H1 (cell line): ENCODE measurements at regions not wholly inside any gene's neighbourhood (a gene's known extent, or its start where the extent isn't known, plus 50 kb on each side); places are given as distances from the start of the nearest gene placed in this dataset.

Experiments
- CTCF ChIA-PET: fragments of 300-600 bp; sonication (Branson Sonifier 250); formaldehyde crosslinking; loops from one replicate; lab custom pipeline; 2021; ENCODE audit not compliant: partially characterized antibody; lab: Charles Lee
- POLR2A ChIA-PET: fragments of 300-600 bp; sonication (Branson Sonifier 250); formaldehyde crosslinking; loops from one replicate; lab custom pipeline; 2021; ENCODE audit warnings: inconsistent platforms; ENCODE audit not compliant: partially characterized antibody; lab: Charles Lee
- DNase-seq, 2 experiments: peaks; one replicate each; pipeline versions ENCODE4 v3.0.0 to v3.0.0-alpha.2; 2010 to 2022; ENCODE audit warnings: low spot score in 2 of 2, low read depth in 1 of 2, mixed read lengths in 1 of 2
- FAIRE-seq: peaks from 2 replicates; lab custom pipeline; 2011; peaks lifted over from hg19 to GRCh38; lab: Jason Lieb, UNC
- H2AFZ ChIP-seq: 2 replicates; pipeline ENCODE4 v1.8.1; 2012; ENCODE audit warnings: low read length, inconsistent platforms
- H2AK5ac ChIP-seq: 2 replicates; pipeline ENCODE4 v1.6.1; 2013; ENCODE audit warnings: low read depth, low read length
- H2BK120ac ChIP-seq: replicated peaks from 2 replicates; pipeline ENCODE3; 2013; ENCODE audit warnings: low read depth, low read length, inconsistent platforms
- H2BK12ac ChIP-seq: 2 replicates; pipeline ENCODE4 v1.6.1; 2013; ENCODE audit warnings: low read depth, low read length
- H2BK15ac ChIP-seq: 2 replicates; pipeline ENCODE4 v1.6.1; 2013; ENCODE audit warnings: low read length
- H2BK20ac ChIP-seq: 2 replicates; pipeline ENCODE4 v1.6.1; 2013; ENCODE audit warnings: low read length
- H2BK5ac ChIP-seq: 2 replicates; pipeline ENCODE4 v1.6.1; 2013; ENCODE audit warnings: low read depth, low read length
- H3K14ac ChIP-seq: 2 replicates; pipeline ENCODE4 v1.6.1; 2013; ENCODE audit warnings: inconsistent platforms; ENCODE audit not compliant: insufficient read length
- H3K18ac ChIP-seq: 2 replicates; pipeline ENCODE4 v1.6.1; 2013; ENCODE audit warnings: low read length; ENCODE audit errors: extremely low read depth
- H3K23ac ChIP-seq: 2 replicates; pipeline ENCODE4 v1.6.1; 2013; ENCODE audit warnings: inconsistent platforms; ENCODE audit not compliant: insufficient read length
- H3K23me2 ChIP-seq: 2 replicates; pipeline ENCODE4 v1.6.1; 2013; ENCODE audit warnings: low read depth, low read length
- H3K27ac ChIP-seq: 2 replicates; pipeline ENCODE4 v1.6.1; 2011; ENCODE audit warnings: low read depth, low read length, inconsistent platforms
- H3K27me3 ChIP-seq, 4 experiments: replicated peaks in 1 of 4; 1 replicate in 1 of 4; 2 replicates in 3 of 4; pipeline versions ENCODE4 v1.6.1 to v1.8.1; 2011 to 2013; ENCODE audit warnings: low read length in 3 of 4, mild to moderate bottlenecking in 3 of 4, inconsistent platforms in 2 of 4, mixed read lengths in 2 of 4, moderate library complexity in 1 of 4; ENCODE audit not compliant: control insufficient read depth in 3 of 4, insufficient read depth in 3 of 4; ENCODE audit errors: extremely low read depth in 1 of 4
- H3K36me3 ChIP-seq, 4 experiments: 2 replicates each; pipeline versions ENCODE4 v1.6.1 to v1.8.1; 2011 to 2013; ENCODE audit warnings: mild to moderate bottlenecking in 4 of 4, low read length in 3 of 4, moderate library complexity in 2 of 4, control low read depth in 1 of 4, inconsistent platforms in 1 of 4; ENCODE audit not compliant: insufficient read depth in 4 of 4, control insufficient read depth in 2 of 4
- H3K4ac ChIP-seq: replicated peaks from 2 replicates; pipeline ENCODE3; 2013; ENCODE audit warnings: low read length, low read depth, mixed read lengths, inconsistent platforms; ENCODE audit not compliant: insufficient read length
- H3K4me1 ChIP-seq, 4 experiments: replicated peaks in 1 of 4; 1 replicate in 1 of 4; 2 replicates in 3 of 4; pipeline versions ENCODE4 v1.6.1 to v1.8.1; 2011 to 2013; ENCODE audit warnings: low read length in 3 of 4, inconsistent platforms in 2 of 4, mixed read lengths in 1 of 4; ENCODE audit not compliant: insufficient read depth in 4 of 4, control insufficient read depth in 3 of 4
- H3K4me2 ChIP-seq, 2 experiments: 2 replicates each; pipeline versions ENCODE4 v1.6.1 to v1.8.1; 2011 to 2013; ENCODE audit warnings: low read depth in 2 of 2, low read length in 2 of 2, control low read depth in 1 of 2, inconsistent platforms in 1 of 2, mild to moderate bottlenecking in 1 of 2; ENCODE audit not compliant: insufficient read depth in 1 of 2
- H3K4me3 ChIP-seq, 4 experiments: fragments of 200-600, 300-600 bp in 1 of 4; sonication (generic), shearing (Covaris generic), sonication (Bioruptor Twin) in 1 of 4; 2 replicates each; pipeline versions ENCODE4 v1.5.1 to v1.8.1; 2011 to 2016; ENCODE audit warnings: low read length in 4 of 4, low read depth in 3 of 4, control low read depth in 2 of 4, inconsistent platforms in 2 of 4, mild to moderate bottlenecking in 2 of 4, mixed read lengths in 1 of 4, moderate library complexity in 1 of 4; ENCODE audit not compliant: insufficient read depth in 2 of 4; ENCODE audit errors: extremely low read depth in 1 of 4
- H3K56ac ChIP-seq: replicated peaks from 2 replicates; pipeline ENCODE3; 2013; ENCODE audit warnings: low read depth, mild to moderate bottlenecking, mixed read lengths, low read length, inconsistent platforms; ENCODE audit not compliant: insufficient read length
- H3K79me1 ChIP-seq: 2 replicates; pipeline ENCODE4 v1.6.1; 2013; ENCODE audit warnings: low read depth, low read length, control low read depth
- H3K79me2 ChIP-seq, 2 experiments: 2 replicates each; pipeline versions ENCODE4 v1.6.1 to v1.8.1; 2012 to 2013; ENCODE audit warnings: low read length in 2 of 2, mild to moderate bottlenecking in 2 of 2, inconsistent platforms in 1 of 2; ENCODE audit not compliant: insufficient read depth in 2 of 2, control insufficient read depth in 1 of 2
- H3K9ac ChIP-seq, 4 experiments: replicated peaks in 1 of 4; 1 replicate in 1 of 4; 2 replicates in 3 of 4; pipeline versions ENCODE4 v1.6.1 to v1.8.1; 2011 to 2013; ENCODE audit warnings: low read depth in 3 of 4, low read length in 3 of 4, control low read depth in 2 of 4, mild to moderate bottlenecking in 2 of 4, moderate library complexity in 2 of 4, inconsistent platforms in 1 of 4; ENCODE audit errors: extremely low read depth in 1 of 4
- H3K9me3 ChIP-seq, 2 experiments: 2 replicates each; pipeline versions ENCODE4 v1.6.1 to v1.8.1; 2012 to 2013; ENCODE audit warnings: mild to moderate bottlenecking in 2 of 2, moderate library complexity in 2 of 2, control low read depth in 1 of 2, inconsistent platforms in 1 of 2, low read depth in 1 of 2, low read length in 1 of 2, mixed read lengths in 1 of 2; ENCODE audit not compliant: insufficient read depth in 2 of 2
- H4K20me1 ChIP-seq, 2 experiments: replicated peaks in 1 of 2; 2 replicates each; pipeline versions ENCODE3 to v1.8.1; 2011 to 2013; ENCODE audit warnings: inconsistent platforms in 2 of 2, low read length in 2 of 2, mild to moderate bottlenecking in 1 of 2; ENCODE audit not compliant: insufficient read depth in 2 of 2, control insufficient read depth in 1 of 2
- H4K5ac ChIP-seq: 2 replicates; pipeline ENCODE4 v1.6.1; 2013; ENCODE audit warnings: low read length, low read depth, mixed read lengths, inconsistent platforms; ENCODE audit not compliant: insufficient read length
- H4K8ac ChIP-seq: 2 replicates; pipeline ENCODE4 v1.8.0; 2013; ENCODE audit warnings: mild to moderate bottlenecking, moderate library complexity, low read length, inconsistent platforms; ENCODE audit not compliant: insufficient read depth; ENCODE audit errors: extremely low read depth
- H4K91ac ChIP-seq: replicated peaks from 2 replicates; pipeline ENCODE3; 2013; ENCODE audit warnings: low read length, mixed read lengths, inconsistent platforms; ENCODE audit not compliant: insufficient read length
- CEBPB ChIP-seq: IDR thresholded peaks from 2 replicates; pipeline ENCODE4 v1.6.1; 2012; ENCODE audit warnings: low read depth, low read length
- EZH2 ChIP-seq: fragments of 200-600 bp; sonication (generic); IDR thresholded peaks from 2 replicates; pipeline ENCODE4 v1.7.1; 2012; ENCODE audit warnings: low read depth, mild to moderate bottlenecking, moderate library complexity, low read length, inconsistent platforms; ENCODE audit not compliant: severe bottlenecking
- HDAC6 ChIP-seq: IDR thresholded peaks from one replicate; pipeline ENCODE4 v1.7.1; 2012; ENCODE audit warnings: low read depth, mild to moderate bottlenecking, inconsistent platforms, low read length, moderate library complexity
- PHF8 ChIP-seq: fragments of 200-600 bp; sonication (generic); conservative IDR thresholded peaks from 2 replicates; pipeline ENCODE4 v1.7.1; 2012; ENCODE audit warnings: low read depth, mild to moderate bottlenecking, inconsistent platforms, low read length, moderate library complexity
- POLR2AphosphoS5 ChIP-seq: IDR thresholded peaks from 2 replicates; pipeline ENCODE4 v1.6.1; 2011; ENCODE audit warnings: low read depth, low read length
- RBBP5 ChIP-seq: IDR thresholded peaks from 2 replicates; pipeline ENCODE4 v1.7.1; 2012; ENCODE audit warnings: low read depth, mild to moderate bottlenecking, inconsistent platforms, low read length, moderate library complexity, borderline replicate concordance
- RFX5 ChIP-seq: IDR thresholded peaks from 2 replicates; pipeline ENCODE4 v1.6.1; 2011; ENCODE audit warnings: low read depth, low read length, improper control_type of control experiment, borderline replicate concordance
- WGBS, 2 experiments: shearing (Covaris generic) in 1 of 2; methylation state at CpG; one replicate each; pipeline versions ENCODE4 v1.1.6 to v1.1.7; 2013 to 2015; ENCODE audit warnings: low lambda C conversion rate in 2 of 2, mixed read lengths in 2 of 2, inconsistent platforms in 1 of 2, low coverage in 1 of 2, missing lambda C conversion rate in 1 of 2; ENCODE audit not compliant: insufficient replicate concordance in 2 of 2, insufficient coverage in 1 of 2, insufficient read length in 1 of 2; ENCODE audit errors: extremely low coverage in 1 of 2, missing lambda C conversion rate in 1 of 2; 5-methylcytosine and 5-hydroxymethylcytosine counted together

DNA sequence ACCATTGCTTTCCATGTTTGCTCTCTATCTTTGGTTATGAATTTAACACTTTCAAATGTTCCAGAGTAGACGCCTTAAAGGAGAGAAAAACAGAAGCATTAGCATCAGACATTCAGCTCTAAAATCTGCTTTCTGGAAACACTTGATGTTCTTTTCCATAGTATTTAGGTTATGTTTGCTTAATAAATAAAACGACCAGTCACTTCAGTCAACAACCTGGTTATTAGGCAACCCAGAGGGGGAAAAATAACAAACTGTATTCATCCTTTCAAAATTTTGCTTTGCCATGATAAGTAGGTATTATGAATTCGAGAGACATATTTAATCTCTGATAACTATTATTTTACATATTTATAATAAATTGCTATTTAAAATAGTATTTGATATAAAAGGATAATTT is 1044.7 kb downstream of the CDH9 start:
- DNase-seq (no peak), FAIRE-seq (no peak)
- Histone ChIP-seq H3K4me1 (no peaks in the 10 kb centered on the region), H2BK5ac (no peak overlapping the region), H3K9me3 (no peaks in the 10 kb centered on the region), H4K8ac (no peak overlapping the region), H2BK120ac (no peak overlapping the region), H3K23me2 (no peaks in the 10 kb centered on the region), H2AK5ac (no peak overlapping the region), H4K20me1 (no peaks in the 10 kb centered on the region), H3K23ac (no peak overlapping the region), H4K5ac (no peak overlapping the region), H3K4me2 (no peak overlapping the region), H3K79me1 (no peaks in the 10 kb centered on the region), H2BK15ac (no peak overlapping the region), H3K14ac (no peak overlapping the region), H3K9ac (no peak overlapping the region), H3K79me2 (no peaks in the 10 kb centered on the region), H2AFZ (no peak overlapping the region), H2BK12ac (no peak overlapping the region), H3K4ac (no peak overlapping the region), H3K4me3 (no peak overlapping the region), H2BK20ac (no peak overlapping the region), H4K91ac (no peak overlapping the region), H3K36me3 (no peaks in the 10 kb centered on the region), H3K27me3 (no peaks in the 10 kb centered on the region), H3K56ac (no peak overlapping the region), H3K18ac (no peak overlapping the region), H3K27ac (no peak overlapping the region)
- 90% methylated on average over 3 of the region's 3 CpGs; no CpG with 5 or more reads in 1 of the 2 experiments for WGBS, 2 experiments
- ChIA-PET CTCF (no interaction called here), POLR2A (no interaction called here)
- TF ChIP-seq EZH2 (no peak), POLR2AphosphoS5 (no peak), HDAC6 (no peak), CEBPB (no peak), PHF8 (no peak), RBBP5 (no peak), RFX5 (no peak)
